K562 (cell line): ENCODE measurements at regions not wholly inside any gene's neighbourhood (a gene's known extent, or its start where the extent isn't known, plus 50 kb on each side); places are given as distances from the start of the nearest gene placed in this dataset.
A peak's percentile ranks its signal among the peaks of the same experiment; 100 is the strongest.

Source experiments
- CREB1 ChIP-seq, 2 experiments: sonication (generic) in 1 of 2; formaldehyde crosslinking in 1 of 2; IDR thresholded peaks; 2 replicates each; pipeline versions ENCODE4 v1.6.1 to v1.8.0; 2012 to 2022; ENCODE audit warnings: inconsistent platforms in 1 of 2, mild to moderate bottlenecking in 1 of 2, missing genetic modification reagents in 1 of 2, moderate library complexity in 1 of 2
- CREB5 ChIP-seq: fragments of 250-450 bp; sonication (Bioruptor Pico); IDR thresholded peaks from 2 replicates; pipeline ENCODE4 v1.5.0; 2020; ENCODE audit warnings: mild to moderate bottlenecking
- CREBBP ChIP-seq: IDR thresholded peaks from one replicate; pipeline ENCODE4 v1.6.1; 2012; ENCODE audit warnings: low read depth, mild to moderate bottlenecking, control low read depth, inconsistent platforms, low read length
- CREM ChIP-seq: IDR thresholded peaks from 2 replicates; pipeline ENCODE4 v1.6.1; 2014; ENCODE audit warnings: antibody characterized with exemption, low read depth
- GABPA ChIP-seq: fragments of 200-800 bp; sonication (Bioruptor generic); conservative IDR thresholded peaks from 2 replicates; pipeline ENCODE4 v1.6.1; 2016; ENCODE audit warnings: low read depth, missing genetic modification characterization, missing compliant biosample characterization
- HEY1 ChIP-seq: fragments of 250-450 bp; sonication (Bioruptor Pico); IDR thresholded peaks from 2 replicates; pipeline ENCODE4 v1.5.0; 2020; ENCODE audit warnings: mild to moderate bottlenecking, moderate library complexity, borderline replicate concordance
- HNRNPL ChIP-seq: fragments of 200-400 bp; formaldehyde crosslinking; IDR thresholded peaks from 2 replicates; pipeline ENCODE4 v1.6.1; 2017; ENCODE audit warnings: low read depth, mild to moderate bottlenecking, low read length
- NCOA1 ChIP-seq: fragments of 450-650 bp; IDR thresholded peaks from 2 replicates; pipeline ENCODE4 v1.6.1; 2016; ENCODE audit warnings: low read depth
- NEUROD1 ChIP-seq: fragments of 150-350 bp; IDR thresholded peaks from 2 replicates; pipeline ENCODE4 v1.6.1; 2014; ENCODE audit warnings: borderline replicate concordance, low read length, low read depth; ENCODE audit not compliant: partially characterized antibody
- PHB ChIP-seq: fragments of 250-450 bp; sonication (Bioruptor Pico); IDR thresholded peaks from 2 replicates; pipeline ENCODE4 v1.5.0; 2021
- PTTG1 ChIP-seq: fragments of 450-650 bp; IDR thresholded peaks from 2 replicates; pipeline ENCODE4 v1.6.1; 2016; ENCODE audit warnings: low read depth, mild to moderate bottlenecking, missing genetic modification characterization, missing compliant biosample characterization
- RBM34 ChIP-seq: fragments of 200-400 bp; formaldehyde crosslinking; IDR thresholded peaks from 2 replicates; pipeline ENCODE4 v1.6.1; 2018; ENCODE audit warnings: low read length, borderline replicate concordance; ENCODE audit not compliant: insufficient read depth
- SIRT6 ChIP-seq: IDR thresholded peaks from one replicate; pipeline ENCODE4 v1.6.1; 2012; ENCODE audit warnings: low read depth, mild to moderate bottlenecking, control low read depth, inconsistent platforms, low read length, moderate library complexity
- SIX5 ChIP-seq, 2 experiments: IDR thresholded peaks; 2 replicates each; pipeline ENCODE4 v1.6.1; 2011; ENCODE audit warnings: low read length in 2 of 2, borderline replicate concordance in 1 of 2, low read depth in 1 of 2, mild to moderate bottlenecking in 1 of 2, moderate library complexity in 1 of 2; ENCODE audit not compliant: insufficient read depth in 1 of 2
- SMAD3 ChIP-seq: fragments of 450-650 bp; formaldehyde crosslinking; conservative IDR thresholded peaks from 2 replicates; pipeline ENCODE4 v1.4.0; 2020; ENCODE audit warnings: mild to moderate bottlenecking
- STAT5A ChIP-seq: IDR thresholded peaks from 2 replicates; pipeline ENCODE4 v1.6.1; 2012; ENCODE audit warnings: low read length, inconsistent platforms, borderline replicate concordance
- TAF9B ChIP-seq: fragments of 450-650 bp; IDR thresholded peaks from 2 replicates; pipeline ENCODE4 v1.6.1; 2018; ENCODE audit warnings: mild to moderate bottlenecking; ENCODE audit not compliant: partially characterized antibody
- TEAD4 ChIP-seq, 2 experiments: sonication (generic) in 1 of 2; formaldehyde crosslinking in 1 of 2; IDR thresholded peaks; 2 replicates each; pipeline versions ENCODE4 v1.6.1 to v1.8.0; 2012 to 2022; ENCODE audit warnings: borderline replicate concordance in 1 of 2, inconsistent platforms in 1 of 2, low read length in 1 of 2, mild to moderate bottlenecking in 1 of 2, missing genetic modification reagents in 1 of 2
- ZEB2 ChIP-seq: fragments of 450-650 bp; IDR thresholded peaks from 2 replicates; pipeline ENCODE4 v1.6.1; 2016
- ZNF184 ChIP-seq: sonication (generic); formaldehyde crosslinking; IDR thresholded peaks from 2 replicates; pipeline ENCODE4 v1.5.0; 2020; ENCODE audit warnings: missing genetic modification reagents
- ZNF224 ChIP-seq: sonication (generic); formaldehyde crosslinking; IDR thresholded peaks from 2 replicates; pipeline ENCODE4 v1.8.0; 2022; ENCODE audit warnings: mild to moderate bottlenecking, missing genetic modification reagents
- ZNF316 ChIP-seq: fragments of 450-650 bp; IDR thresholded peaks from 2 replicates; pipeline ENCODE4 v1.6.1; 2016
- ZNF431 ChIP-seq: sonication (generic); formaldehyde crosslinking; IDR thresholded peaks from 2 replicates; pipeline ENCODE4 v1.8.0; 2022; ENCODE audit warnings: mild to moderate bottlenecking, missing genetic modification reagents
- ZNF780A ChIP-seq: fragments of 250-450 bp; sonication (Bioruptor Pico); IDR thresholded peaks from 2 replicates; pipeline ENCODE4 v1.5.0; 2021; ENCODE audit warnings: mild to moderate bottlenecking
- TF ChIP-seq, protein P1 (sequence below): sonication (generic); formaldehyde crosslinking; IDR thresholded peaks from 2 replicates; pipeline ENCODE4 v1.9.0; 2022; ENCODE audit warnings: mild to moderate bottlenecking, missing genetic modification reagents

GRCh38 chr12:116360579-116361413 is 83.3 kb upstream of the MED13L start (continued):
- TF ChIP-seq ZNF431 = no peak
- TF ChIP-seq, protein P1, sequence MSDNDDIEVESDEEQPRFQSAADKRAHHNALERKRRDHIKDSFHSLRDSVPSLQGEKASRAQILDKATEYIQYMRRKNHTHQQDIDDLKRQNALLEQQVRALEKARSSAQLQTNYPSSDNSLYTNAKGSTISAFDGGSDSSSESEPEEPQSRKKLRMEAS (CRISPR knock-in tag) = 0 out of 2 replicates have a peak, but pooled peaks have one; percentile 35
- TF ChIP-seq GABPA (tag) = no peak
- TF ChIP-seq ZNF184 (CRISPR knock-in tag) = no peak
- TF ChIP-seq ZEB2 = peak; percentile 63; the same call in 1 of the 2 replicates
- no peak for TF ChIP-seq PHB
- no peak for TF ChIP-seq HNRNPL
- TF ChIP-seq NCOA1 = peak; percentile 67; the same call in 1 of the 2 replicates
- no peak for TF ChIP-seq ZNF780A (CRISPR knock-in tag)
- TF ChIP-seq SMAD3 = no peak
- TF ChIP-seq CREBBP = no peak
- no peak for TF ChIP-seq RBM34
- no peak for TF ChIP-seq ZNF224
- TF ChIP-seq NEUROD1 = peak; percentile 70
- TF ChIP-seq TEAD4 (IDR thresholded peaks at IDR 0.05; ENCODE audit: low read length) = peak; percentile 77
- no peak for TF ChIP-seq TEAD4 (CRISPR knock-in tag; IDR thresholded peaks at IDR 0.05; ENCODE audit: borderline replicate concordance)
- no peak for TF ChIP-seq PTTG1 (tag)
- 0 out of 2 replicates have a peak, but pooled peaks have one; percentile 16 for TF ChIP-seq HEY1 (CRISPR knock-in tag)
- TF ChIP-seq STAT5A = peak; percentile 50; the same call in 1 of the 2 replicates
- TF ChIP-seq CREM = peak; percentile 78
- TF ChIP-seq CREB5 (CRISPR knock-in tag) = no peak
- peak; percentile 81 for TF ChIP-seq TAF9B
- TF ChIP-seq SIX5 (IDR thresholded peaks at IDR 0.05; ENCODE audit: borderline replicate concordance in 1 of 2, insufficient read depth in 1 of 2, low read depth in 1 of 2, low read length in 2 of 2) = no peak
- TF ChIP-seq CREB1 (IDR thresholded peaks at IDR 0.05) = 0 out of 2 replicates have a peak, but pooled peaks have one; percentile 22
- TF ChIP-seq CREB1 (CRISPR knock-in tag; IDR thresholded peaks at IDR 0.05) = no peak
- no peak for TF ChIP-seq SIRT6
- peak; percentile 53; the same call in 1 of the 2 replicates for TF ChIP-seq ZNF316
